Calu3 (cell line): ENCODE measurements at regions not wholly inside any gene's neighbourhood (a gene's known extent, or its start where the extent isn't known, plus 50 kb on each side); places are given as distances from the start of the nearest gene placed in this dataset.

Experiments used
- BruUV-seq: library from RNA; stranded (reverse); fragments of 400-500 nt; replicated peaks from 2 replicates; lab custom pipeline; 2021; lab: Mats Ljungman, UMichigan
- CTCF ChIA-PET: fragments of 300-600 bp; sonication (Branson Sonifier 250); formaldehyde crosslinking; loops from one replicate; lab custom pipeline; 2022; ENCODE audit warnings: antibody characterized with exemption; lab: Charles Lee
- DNase-seq: peaks from one replicate; pipeline ENCODE4 v3.0.0; 2022
- H3K27ac Mint-ChIP-seq: one replicate; pipeline ENCODE4 v1.8.0; 2022; ENCODE audit warnings: mixed read lengths; ENCODE audit not compliant: unreplicated experiment
- H3K27me3 Mint-ChIP-seq: one replicate; pipeline ENCODE4 v1.8.0; 2022; ENCODE audit warnings: mixed read lengths; ENCODE audit not compliant: unreplicated experiment
- H3K36me3 Mint-ChIP-seq: one replicate; pipeline ENCODE4 v1.8.0; 2022; ENCODE audit warnings: mild to moderate bottlenecking, moderate library complexity, mixed read lengths; ENCODE audit not compliant: insufficient read depth, unreplicated experiment
- H3K4me1 Mint-ChIP-seq: one replicate; pipeline ENCODE4 v1.8.0; 2022; ENCODE audit warnings: mild to moderate bottlenecking, low read depth, mixed read lengths; ENCODE audit not compliant: unreplicated experiment
- H3K4me3 Mint-ChIP-seq: one replicate; pipeline ENCODE4 v1.8.0; 2022; ENCODE audit warnings: mild to moderate bottlenecking, low read depth, moderate library complexity, mixed read lengths; ENCODE audit not compliant: unreplicated experiment
- H3K9me3 Mint-ChIP-seq: one replicate; pipeline ENCODE4 v1.8.0; 2022; ENCODE audit warnings: low read depth, mixed read lengths; ENCODE audit not compliant: unreplicated experiment
- CTCF ChIP-seq: fragments of 200-600 bp; IDR thresholded peaks from one replicate; pipeline ENCODE4 v1.8.0; 2022; ENCODE audit warnings: antibody characterized with exemption; ENCODE audit not compliant: unreplicated experiment
- intact Hi-C: fragments of 100-400 bp; cut with micrococcal nuclease; formaldehyde crosslinking; loops from one replicate; pipeline ENCODE4 v1.10.0; 2022; ENCODE audit not compliant: unreplicated experiment

- intact Hi-C loops, result loop anchor here (5.0 to 10.0 kb wide), 5 partner anchors 74 to 1646 kb away; partner anchors contain the start of gene ID2
- peaks cover 22% of the 10 kb centered on the region for H3K27me3 Mint-ChIP-seq
- no peak for DNase-seq
- no peaks in the 10 kb centered on the region for H3K4me1 Mint-ChIP-seq
- peaks cover 3% of the 10 kb centered on the region for H3K9me3 Mint-ChIP-seq
- H3K27ac Mint-ChIP-seq, result no peak overlapping the region
- no peaks in the 10 kb centered on the region for H3K36me3 Mint-ChIP-seq
- CTCF ChIA-PET, result no interaction called here
- no TSS peak for BruUV-seq
- TF ChIP-seq CTCF, result no peak
- no peak overlapping the region for H3K4me3 Mint-ChIP-seq
Measured at GRCh38 chr2:7118606-7119131, 201.5 kb downstream of the RNF144A start.

- intact Hi-C loops, result loop anchor here (5.0 to 10.0 kb wide), 5 partner anchors 73 to 1646 kb away; partner anchors contain the start of gene ID2
- H3K27me3 Mint-ChIP-seq, result peaks cover 20% of the 10 kb centered on the region
- peak; percentile 35 for TF ChIP-seq CTCF
- H3K36me3 Mint-ChIP-seq, result no peaks in the 10 kb centered on the region
- no peak overlapping the region for H3K27ac Mint-ChIP-seq
- DNase-seq, result peak; percentile 36
- no peak overlapping the region for H3K4me3 Mint-ChIP-seq
- BruUV-seq, result no TSS peak
- CTCF ChIA-PET, result no interaction called here
- H3K4me1 Mint-ChIP-seq, result no peaks in the 10 kb centered on the region
- H3K9me3 Mint-ChIP-seq, result peaks cover 3% of the 10 kb centered on the region
Measured at GRCh38 chr2:7119132-7119835, 202.1 kb downstream of the RNF144A start.

DNA sequence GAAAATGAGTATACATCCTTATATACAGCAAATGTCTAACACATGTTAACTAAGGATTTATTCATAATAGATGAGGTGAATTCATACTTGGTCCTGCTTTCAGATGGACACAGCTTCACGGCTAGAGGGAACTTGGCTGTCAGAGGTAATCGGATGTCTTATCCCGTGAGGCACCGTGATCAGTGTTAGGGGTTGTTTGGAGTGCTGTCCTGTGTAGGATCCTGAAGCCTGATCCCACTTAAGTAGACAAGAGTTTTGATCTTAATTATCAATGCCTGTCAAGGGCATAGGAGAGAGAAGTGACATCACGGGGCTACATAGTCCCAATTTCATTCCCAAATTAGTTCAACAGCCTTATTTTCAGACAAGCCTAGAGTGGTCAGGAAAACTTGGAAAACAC, 204.6 kb downstream of the RNF144A start:
- no peak for TF ChIP-seq CTCF
- Mint-ChIP-seq H3K4me1 (no peaks in the 10 kb centered on the region), H3K27ac (no peak overlapping the region), H3K36me3 (no peaks in the 10 kb centered on the region), H3K4me3 (no peak overlapping the region), H3K9me3 (no peaks in the 10 kb centered on the region), H3K27me3 (no peaks in the 10 kb centered on the region)
- CTCF ChIA-PET, result no interaction called here
- DNase-seq, result no peak
- no TSS peak for BruUV-seq
- intact Hi-C loops, result no loop called here

DNA sequence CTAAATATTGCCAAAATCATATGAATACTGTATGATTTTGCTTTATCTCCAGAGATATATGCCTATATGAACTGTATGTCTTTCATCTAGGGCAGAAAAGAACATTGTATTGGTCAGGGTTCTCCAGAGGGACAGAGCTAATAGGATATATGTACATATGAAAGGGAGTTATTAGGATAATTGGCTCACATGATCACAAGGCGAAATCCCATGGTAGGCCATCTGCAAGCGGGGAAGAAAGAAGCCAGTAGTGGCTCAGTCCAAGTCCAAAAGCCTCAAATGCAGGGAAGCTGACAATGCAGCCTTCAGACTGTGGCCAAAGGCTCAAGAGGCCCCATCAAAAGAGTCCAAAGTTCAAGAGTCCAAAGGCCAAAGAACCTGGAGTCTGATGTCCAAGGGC, 209.9 kb downstream of the RNF144A start:
- Mint-ChIP-seq H3K36me3 (no peaks in the 10 kb centered on the region), H3K4me1 (no peaks in the 10 kb centered on the region), H3K9me3 (no peaks in the 10 kb centered on the region), H3K27me3 (no peaks in the 10 kb centered on the region), H3K4me3 (no peak overlapping the region), H3K27ac (no peak overlapping the region)
- no TSS peak for BruUV-seq
- CTCF ChIA-PET, result no interaction called here
- no peak for DNase-seq
- intact Hi-C loops, result no loop called here
- TF ChIP-seq CTCF, result no peak
